GM12878 (cell line): ENCODE measurements at regions not wholly inside any gene's neighbourhood (a gene's known extent, or its start where the extent isn't known, plus 50 kb on each side); places are given as distances from the start of the nearest gene placed in this dataset.

Experiments used
- ATAC-seq: fragments of 200-7000 bp; cut with Tn5 transposase; 3 replicates; pipeline ENCODE4 v1.9.1; 2020; ENCODE audit warnings: mild to moderate bottlenecking, moderate library complexity
- BruUV-seq: library from RNA; stranded (reverse); fragments of 400-500 nt; replicated peaks from 2 replicates; lab custom pipeline; 2021; lab: Mats Ljungman, UMichigan
- CTCF ChIA-PET: fragments of 300-600 bp; sonication (Branson Sonifier 250); formaldehyde crosslinking; extraction: SDS; loops from one replicate; lab custom pipeline; 2021; ENCODE audit warnings: inconsistent platforms; lab: Yijun Ruan, JAX
- POLR2A ChIA-PET: fragments of 350-600 bp; formaldehyde crosslinking; extraction: SDS; loops from one replicate; lab custom pipeline; 2021; ENCODE audit warnings: inconsistent platforms; lab: Charles Lee
- RAD21 ChIA-PET: fragments of 300-600 bp; sonication (Branson Sonifier 250); formaldehyde crosslinking; loops from one replicate; lab custom pipeline; 2023; ENCODE audit warnings: antibody characterized with exemption; ENCODE audit not compliant: unreplicated experiment; lab: Charles Lee
- SMC1A ChIA-PET: fragments of 300-600 bp; sonication (Branson Sonifier 250); formaldehyde crosslinking; loops from one replicate; lab custom pipeline; 2023; ENCODE audit not compliant: unreplicated experiment, uncharacterized antibody; lab: Charles Lee
- DNase-seq: peaks from one replicate; pipeline ENCODE4 v3.0.0-alpha.2; 2011; ENCODE audit warnings: low read depth, low spot score
- FAIRE-seq: peaks from 3 replicates; lab custom pipeline; 2011; peaks lifted over from hg19 to GRCh38; lab: Jason Lieb, UNC
- H2AFZ ChIP-seq: 2 replicates; pipeline ENCODE4 v1.6.0; 2011; ENCODE audit warnings: low read depth, low read length, control low read depth; ENCODE audit not compliant: control insufficient read depth
- H3K27ac ChIP-seq: 2 replicates; pipeline ENCODE4 v1.5.1; 2011; ENCODE audit warnings: control low read depth; ENCODE audit not compliant: control insufficient read depth, insufficient read depth
- H3K27me3 ChIP-seq, 2 experiments: replicated peaks in 1 of 2; 2 replicates each; pipeline versions ENCODE4 v1.6.0 to v1.6.1; 2011; ENCODE audit warnings: low read length in 1 of 2; ENCODE audit not compliant: control insufficient read depth in 2 of 2, insufficient read depth in 2 of 2
- H3K36me3 ChIP-seq, 2 experiments: 2 replicates each; pipeline ENCODE4 v1.5.1; 2011; ENCODE audit warnings: low read length in 1 of 2; ENCODE audit not compliant: control insufficient read depth in 2 of 2, insufficient read depth in 2 of 2
- H3K4me1 ChIP-seq: 2 replicates; pipeline ENCODE4 v1.6.1; 2011; ENCODE audit warnings: mild to moderate bottlenecking, low read length, moderate library complexity, mixed read lengths; ENCODE audit not compliant: control insufficient read depth, insufficient read depth
- H3K4me2 ChIP-seq: 2 replicates; pipeline ENCODE4 v1.6.0; 2011; ENCODE audit warnings: control low read depth; ENCODE audit not compliant: control insufficient read depth, insufficient read depth
- H3K4me3 ChIP-seq: fragments of 200-600 bp; sonication (generic); 2 replicates; pipeline ENCODE4 v1.5.1; 2016
- H3K79me2 ChIP-seq: 2 replicates; pipeline ENCODE4 v1.6.0; 2011; ENCODE audit warnings: low read length; ENCODE audit not compliant: control insufficient read depth, insufficient read depth
- H3K9ac ChIP-seq: 2 replicates; pipeline ENCODE4 v1.8.0; 2011; ENCODE audit warnings: low read length, control low read depth, mixed read lengths; ENCODE audit not compliant: control insufficient read depth, insufficient read depth
- H3K9me3 ChIP-seq: replicated peaks from 3 replicates; pipeline ENCODE4 v1.5.1; 2011; ENCODE audit warnings: mild to moderate bottlenecking, low read length; ENCODE audit not compliant: control insufficient read depth, insufficient read depth
- H4K20me1 ChIP-seq: 2 replicates; pipeline ENCODE4 v1.6.0; 2011; ENCODE audit not compliant: control insufficient read depth, insufficient read depth
- ASH2L ChIP-seq: fragments of 300-600, 200-600 bp; sonication (generic); IDR thresholded peaks from 2 replicates; pipeline ENCODE4 v1.6.1; 2017; ENCODE audit warnings: low read depth, mild to moderate bottlenecking, borderline replicate concordance
- ATF7 ChIP-seq: fragments of 450-650 bp; IDR thresholded peaks from 2 replicates; pipeline ENCODE4 v1.6.1; 2016; ENCODE audit warnings: low read depth, mild to moderate bottlenecking
- CBX3 ChIP-seq: fragments of 200-600 bp; sonication (generic); IDR thresholded peaks from 2 replicates; pipeline ENCODE4 v1.6.1; 2016; ENCODE audit warnings: low read depth, borderline replicate concordance
- CHD2 ChIP-seq: IDR thresholded peaks from 2 replicates; pipeline ENCODE4 v1.6.1; 2011; ENCODE audit warnings: low read depth, low read length, improper control_type of control experiment, borderline replicate concordance
- JUNB ChIP-seq: IDR thresholded peaks from 2 replicates; pipeline ENCODE4 v1.6.1; 2016; ENCODE audit warnings: antibody characterized with exemption, mild to moderate bottlenecking
- SREBF2 ChIP-seq: IDR thresholded peaks from 2 replicates; pipeline ENCODE4 v1.6.1; 2012; ENCODE audit warnings: mild to moderate bottlenecking, low read length
- YY1 ChIP-seq: IDR thresholded peaks from 2 replicates; pipeline ENCODE4 v1.6.1; 2011; ENCODE audit warnings: low read depth, mild to moderate bottlenecking, low read length
- WGBS: methylation state at CpG from one replicate; pipeline ENCODE4 v1.1.6; 2016; ENCODE audit warnings: low lambda C conversion rate; ENCODE audit not compliant: insufficient replicate concordance, insufficient coverage; ENCODE audit errors: missing lambda C conversion rate; 5-methylcytosine and 5-hydroxymethylcytosine counted together
- in situ Hi-C: fragments of 300-500 bp; cut with MboI; formaldehyde crosslinking; loops from 9 replicates; pipeline ENCODE4 v1.14.3; 2018; ENCODE audit warnings: mixed read lengths
- intact Hi-C: fragments of 100-400 bp; cut with micrococcal nuclease; formaldehyde crosslinking; loops from one replicate; pipeline ENCODE4 v1.14.2; 2022; ENCODE audit not compliant: unreplicated experiment

GRCh38 chr6:164206807-164207423, 792.4 kb downstream of the QKI start:
- intact Hi-C loops, result no loop called here
- POLR2A ChIA-PET, result no interaction called here
- Histone ChIP-seq H3K27ac (no peak overlapping the region), H3K4me1 (no peaks in the 10 kb centered on the region), H4K20me1 (no peaks in the 10 kb centered on the region), H3K4me3 (no peak overlapping the region), H3K9me3 (no peaks in the 10 kb centered on the region), H3K9ac (no peak overlapping the region), H3K36me3 (no peaks in the 10 kb centered on the region), H3K4me2 (no peak overlapping the region), H3K27me3 (no peaks in the 10 kb centered on the region), H3K79me2 (no peaks in the 10 kb centered on the region), H2AFZ (no peak overlapping the region)
- no TSS peak for BruUV-seq
- TF ChIP-seq CBX3 (no peak), CHD2 (no peak), ASH2L (no peak), YY1 (no peak), ATF7 (no peak)
- ATAC-seq (no peak), FAIRE-seq (no peak), DNase-seq (no peak)
- SMC1A ChIA-PET, result no interaction called here
- RAD21 ChIA-PET, result no interaction called here
- in situ Hi-C loops, result no loop called here
- 2% methylated on average over 2 of the region's 2 CpGs for WGBS
- CTCF ChIA-PET, result interaction anchor here (0.7 kb wide), 1 partner anchor 13 kb away, joined by 3 read pairs; no protein-coding TSS in a partner anchor

DNA sequence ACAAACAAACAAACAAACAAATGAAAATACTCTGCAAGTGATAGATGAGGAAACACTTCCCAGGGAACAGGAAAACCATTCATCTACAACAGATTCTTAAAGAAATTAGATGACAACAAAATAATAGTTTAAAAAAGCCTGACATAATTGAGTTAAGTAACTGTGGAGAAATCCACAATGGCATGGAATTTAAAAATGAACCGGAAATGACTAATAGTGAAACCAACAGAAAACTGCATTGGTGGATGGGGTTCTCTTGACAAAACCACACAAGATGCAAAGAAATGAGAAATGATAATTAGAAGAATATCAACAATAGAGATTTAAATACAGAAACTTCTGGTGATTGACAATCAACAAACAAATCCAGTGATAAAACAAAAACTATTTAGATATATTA, 785.6 kb downstream of the QKI start:
- TF ChIP-seq JUNB (peak; percentile 30), SREBF2 (no peak)
- in situ Hi-C loops (no loop called here), intact Hi-C loops (no loop called here)
- H3K27ac ChIP-seq, result no peak overlapping the region
- POLR2A ChIA-PET, result no interaction called here
- H3K4me1 ChIP-seq, result no peaks in the 10 kb centered on the region
- no peaks in the 10 kb centered on the region for H3K79me2 ChIP-seq
- H2AFZ ChIP-seq, result no peak overlapping the region
- SMC1A ChIA-PET, result interaction anchor here (1.2 kb wide), 1 partner anchor 11 kb away, joined by 4 read pairs; no protein-coding TSS in a partner anchor
- no peak overlapping the region for H3K4me3 ChIP-seq
- H3K36me3 ChIP-seq, result no peaks in the 10 kb centered on the region
- BruUV-seq, result no TSS peak
- DNase-seq, result no peak
- ATAC-seq, result no peak
- H3K27me3 ChIP-seq, result no peaks in the 10 kb centered on the region
- CTCF ChIA-PET, result interaction anchor here (1.6 kb wide), 1 partner anchor 11 kb away, joined by 3 read pairs; no protein-coding TSS in a partner anchor
- no peak overlapping the region for H3K4me2 ChIP-seq
- no peak overlapping the region for H3K9ac ChIP-seq
- WGBS, result 0% methylated on average over 1 of the region's 1 CpG
- no peak for FAIRE-seq
- H4K20me1 ChIP-seq, result no peaks in the 10 kb centered on the region
- H3K9me3 ChIP-seq, result no peaks in the 10 kb centered on the region
- RAD21 ChIA-PET, result no interaction called here
